K562 (cell line): ENCODE measurements at regions not wholly inside any gene's neighbourhood (a gene's known extent, or its start where the extent isn't known, plus 50 kb on each side); places are given as distances from the start of the nearest gene placed in this dataset.

Source experiments
- ATAC-seq: fragments of 200-7000 bp; cut with Tn5 transposase; 3 replicates; pipeline ENCODE4 v1.9.1; 2020; ENCODE audit warnings: moderate library complexity
- BruUV-seq: library from RNA; stranded (reverse); fragments of 400-500 nt; replicated peaks from 2 replicates; lab custom pipeline; 2021; lab: Mats Ljungman, UMichigan
- CTCF ChIA-PET: fragments of 300-600 bp; formaldehyde crosslinking; extraction: SDS; loops from one replicate; lab custom pipeline; 2021; ENCODE audit warnings: low intra/inter-chr PET ratio; lab: Yijun Ruan, JAX
- POLR2A ChIA-PET: fragments of 300-600, 350-650 bp; sonication (Branson Sonifier 250); formaldehyde crosslinking; extraction: SDS; loops from one replicate; lab custom pipeline; 2021; ENCODE audit warnings: antibody characterized with exemption, inconsistent platforms; lab: Yijun Ruan, JAX
- DNase-seq, 4 experiments: peaks; one replicate each; pipeline versions ENCODE4 v3.0.0 to v3.0.0-alpha.2; 2011 to 2018; ENCODE audit warnings: low spot score in 3 of 4, mixed read lengths in 3 of 4; ENCODE audit errors: extremely low read depth in 1 of 4
- FAIRE-seq: peaks from 2 replicates; lab custom pipeline; 2011; peaks lifted over from hg19 to GRCh38; lab: Jason Lieb, UNC
- H2AFZ ChIP-seq: 2 replicates; pipeline ENCODE4 v1.6.0; 2011; ENCODE audit warnings: low read depth, low read length, control low read depth, inconsistent platforms
- H3K27ac ChIP-seq: fragments of 200-600 bp; 3 replicates; pipeline ENCODE4 v1.8.0; 2011; ENCODE audit warnings: low read depth, mild to moderate bottlenecking, control low read depth, inconsistent platforms, low read length, moderate library complexity, mixed read lengths; ENCODE audit errors: extremely low read depth
- H3K27me3 ChIP-seq, 2 experiments: fragments of 300-600 bp in 1 of 2; 2 replicates in 1 of 2; 3 replicates in 1 of 2; pipeline versions ENCODE4 v1.6.0 to v1.8.0; 2011; ENCODE audit warnings: inconsistent platforms in 2 of 2, low read length in 2 of 2, mild to moderate bottlenecking in 1 of 2, mixed read lengths in 1 of 2, moderate library complexity in 1 of 2; ENCODE audit not compliant: control insufficient read depth in 2 of 2, insufficient read depth in 2 of 2
- H3K36me3 ChIP-seq: fragments of 300-600 bp; 3 replicates; pipeline ENCODE4 v1.8.0; 2011; ENCODE audit warnings: mild to moderate bottlenecking, low read length, inconsistent platforms; ENCODE audit not compliant: control insufficient read depth, insufficient read depth
- H3K4me1 ChIP-seq, 2 experiments: fragments of 200-600 bp in 1 of 2; replicated peaks in 1 of 2; 2 replicates in 1 of 2; 3 replicates in 1 of 2; pipeline versions ENCODE4 v1.5.1 to v1.8.0; 2011; ENCODE audit warnings: inconsistent platforms in 2 of 2, low read length in 2 of 2, mild to moderate bottlenecking in 1 of 2, mixed read lengths in 1 of 2, moderate library complexity in 1 of 2; ENCODE audit not compliant: control insufficient read depth in 2 of 2, insufficient read depth in 2 of 2
- H3K4me2 ChIP-seq: 2 replicates; pipeline ENCODE4 v1.6.1; 2011; ENCODE audit warnings: low read length, control low read depth, inconsistent platforms, mixed read lengths; ENCODE audit not compliant: insufficient read depth
- H3K4me3 ChIP-seq: fragments of 200-600 bp; sonication (generic), shearing (Covaris generic); 2 replicates; pipeline ENCODE4 v1.5.1; 2016; ENCODE audit warnings: control low read depth, inconsistent platforms
- H3K79me2 ChIP-seq: fragments of 200-600 bp; 3 replicates; pipeline ENCODE4 v1.8.0; 2011; ENCODE audit warnings: low read length, inconsistent platforms; ENCODE audit not compliant: control insufficient read depth, insufficient read depth
- H3K9ac ChIP-seq, 2 experiments: 2 replicates each; pipeline versions ENCODE4 v1.6.0 to v1.6.1; 2011; ENCODE audit warnings: low read depth in 2 of 2, low read length in 2 of 2, control low read depth in 1 of 2, inconsistent platforms in 1 of 2, mild to moderate bottlenecking in 1 of 2, mixed read lengths in 1 of 2; ENCODE audit not compliant: insufficient read depth in 1 of 2
- H3K9me1 ChIP-seq: one replicate; pipeline ENCODE4 v1.6.0; 2011; ENCODE audit warnings: inconsistent platforms, mild to moderate bottlenecking, low read length, moderate library complexity; ENCODE audit not compliant: control insufficient read depth, insufficient read depth
- H3K9me3 ChIP-seq: replicated peaks from 2 replicates; pipeline ENCODE4 v1.5.1; 2011; ENCODE audit warnings: low read depth, low read length, inconsistent platforms; ENCODE audit not compliant: control insufficient read depth, insufficient read depth
- H4K20me1 ChIP-seq: replicated peaks from 2 replicates; pipeline ENCODE4 v1.6.1; 2011; ENCODE audit warnings: low read length, inconsistent platforms, mixed read lengths; ENCODE audit not compliant: control insufficient read depth, insufficient read depth
- CEBPG ChIP-seq, 3 experiments: fragments of 200-800 bp in 1 of 3; sonication (Bioruptor generic) in 1 of 3; sonication (generic) in 1 of 3; formaldehyde crosslinking in 1 of 3; IDR thresholded peaks in 2 of 3; conservative IDR thresholded peaks in 1 of 3; 2 replicates each; pipeline versions ENCODE4 v1.6.1 to v1.8.0; 2016 to 2022; ENCODE audit warnings: missing compliant biosample characterization in 2 of 3, missing genetic modification characterization in 2 of 3, mild to moderate bottlenecking in 1 of 3, missing genetic modification reagents in 1 of 3
- EP400 ChIP-seq: fragments of 450-650 bp; IDR thresholded peaks from 2 replicates; pipeline ENCODE4 v1.6.1; 2017; ENCODE audit warnings: antibody characterized with exemption, mild to moderate bottlenecking, moderate library complexity
- EWSR1 ChIP-seq: fragments of 450-650 bp; IDR thresholded peaks from 2 replicates; pipeline ENCODE4 v1.6.1; 2018; ENCODE audit warnings: borderline replicate concordance, mild to moderate bottlenecking, low read depth, moderate library complexity; ENCODE audit not compliant: partially characterized antibody
- RBM25 ChIP-seq: fragments of 200-400 bp; formaldehyde crosslinking; IDR thresholded peaks from 2 replicates; pipeline ENCODE4 v1.6.1; 2018; ENCODE audit warnings: low read length, low read depth, moderate library complexity; ENCODE audit not compliant: severe bottlenecking
- SREBF2 ChIP-seq: sonication (generic); formaldehyde crosslinking; IDR thresholded peaks from 2 replicates; pipeline ENCODE4 v1.4.0; 2020; ENCODE audit warnings: mild to moderate bottlenecking, missing genetic modification reagents
- STAT5B ChIP-seq: fragments of 250-450 bp; sonication (Bioruptor Pico); IDR thresholded peaks from 2 replicates; pipeline ENCODE4 v1.8.0; 2021; ENCODE audit warnings: mild to moderate bottlenecking, inconsistent platforms
- TGIF2 ChIP-seq: sonication (generic); formaldehyde crosslinking; IDR thresholded peaks from 2 replicates; pipeline ENCODE4 v1.8.1; 2022; ENCODE audit warnings: mild to moderate bottlenecking, missing genetic modification reagents, moderate library complexity
- YBX1 ChIP-seq: fragments of 450-650 bp; IDR thresholded peaks from 2 replicates; pipeline ENCODE4 v1.7.1; 2016; ENCODE audit warnings: mild to moderate bottlenecking
- ZNF699 ChIP-seq: fragments of 250-450 bp; sonication (Bioruptor Pico); IDR thresholded peaks from 2 replicates; pipeline ENCODE4 v1.8.0; 2021; ENCODE audit warnings: mild to moderate bottlenecking, moderate library complexity; ENCODE audit not compliant: insufficient replicate concordance
- ZNF707 ChIP-seq: fragments of 250-450 bp; sonication (Bioruptor Pico); conservative IDR thresholded peaks from 2 replicates; pipeline ENCODE4 v1.8.0; 2022; ENCODE audit warnings: inconsistent platforms, mild to moderate bottlenecking, moderate library complexity
- WGBS: fragments of 100-300 bp; shearing (Covaris generic); methylation state at CpG from one replicate; pipeline ENCODE4 v1.1.6; 2016; ENCODE audit warnings: low coverage, mixed read lengths; ENCODE audit not compliant: insufficient coverage; ENCODE audit errors: missing lambda C conversion rate; 5-methylcytosine and 5-hydroxymethylcytosine counted together
- in situ Hi-C: fragments of 300-500 bp; cut with MboI; formaldehyde crosslinking; loops from 4 replicates; pipeline ENCODE4 v1.15.0; 2018; ENCODE audit warnings: inconsistent platforms, mixed read lengths
- intact Hi-C: fragments of 100-400 bp; cut with micrococcal nuclease; formaldehyde crosslinking; loops from 2 replicates; pipeline ENCODE4 v1.14.2; 2022
- TF ChIP-seq, protein P1 (sequence below): fragments of 250-450 bp; sonication (Bioruptor Pico); IDR thresholded peaks from 2 replicates; pipeline ENCODE4 v1.9.0; 2021; ENCODE audit warnings: mild to moderate bottlenecking, inconsistent platforms
- TF ChIP-seq, protein P2 (sequence below): IDR thresholded peaks from 2 replicates; pipeline ENCODE4 v1.6.1; 2011; ENCODE audit not compliant: insufficient read length; ENCODE audit errors: extremely low read depth

- BruUV-seq = no TSS peak
- Histone ChIP-seq H2AFZ (peak overlapping the region; percentile 2; the same call in 1 of the 2 replicates), H3K4me3 (no peak overlapping the region), H3K4me1 (no peaks in the 10 kb centered on the region; a peak in 1 of 5 replicates), H3K4me2 (no peak overlapping the region), H3K27ac (peak overlapping the region; percentile 51; the same call in 2 of the 3 replicates), H4K20me1 (no peaks in the 10 kb centered on the region), H3K9me1 (no peaks in the 10 kb centered on the region), H3K79me2 (no peaks in the 10 kb centered on the region), H3K36me3 (no peaks in the 10 kb centered on the region), H3K9ac (no peak overlapping the region), H3K9me3 (no peaks in the 10 kb centered on the region), H3K27me3 (no peaks in the 10 kb centered on the region)
- ChIA-PET POLR2A (no interaction called here), CTCF (no interaction called here)
- intact Hi-C loops = no loop called here
- TF ChIP-seq STAT5B (CRISPR knock-in tag) = no peak
- TF ChIP-seq SREBF2 = no peak
- TF ChIP-seq EP400 = no peak
- no peak for TF ChIP-seq YBX1
- no peak for TF ChIP-seq TGIF2
- no peak for TF ChIP-seq ZNF707
- TF ChIP-seq, protein P1, sequence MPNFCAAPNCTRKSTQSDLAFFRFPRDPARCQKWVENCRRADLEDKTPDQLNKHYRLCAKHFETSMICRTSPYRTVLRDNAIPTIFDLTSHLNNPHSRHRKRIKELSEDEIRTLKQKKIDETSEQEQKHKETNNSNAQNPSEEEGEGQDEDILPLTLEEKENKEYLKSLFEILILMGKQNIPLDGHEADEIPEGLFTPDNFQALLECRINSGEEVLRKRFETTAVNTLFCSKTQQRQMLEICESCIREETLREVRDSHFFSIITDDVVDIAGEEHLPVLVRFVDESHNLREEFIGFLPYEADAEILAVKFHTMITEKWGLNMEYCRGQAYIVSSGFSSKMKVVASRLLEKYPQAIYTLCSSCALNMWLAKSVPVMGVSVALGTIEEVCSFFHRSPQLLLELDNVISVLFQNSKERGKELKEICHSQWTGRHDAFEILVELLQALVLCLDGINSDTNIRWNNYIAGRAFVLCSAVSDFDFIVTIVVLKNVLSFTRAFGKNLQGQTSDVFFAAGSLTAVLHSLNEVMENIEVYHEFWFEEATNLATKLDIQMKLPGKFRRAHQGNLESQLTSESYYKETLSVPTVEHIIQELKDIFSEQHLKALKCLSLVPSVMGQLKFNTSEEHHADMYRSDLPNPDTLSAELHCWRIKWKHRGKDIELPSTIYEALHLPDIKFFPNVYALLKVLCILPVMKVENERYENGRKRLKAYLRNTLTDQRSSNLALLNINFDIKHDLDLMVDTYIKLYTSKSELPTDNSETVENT (CRISPR knock-in tag) = no peak
- no peak for TF ChIP-seq ZNF699 (CRISPR knock-in tag)
- no peak for TF ChIP-seq EWSR1
- TF ChIP-seq, protein P2, sequence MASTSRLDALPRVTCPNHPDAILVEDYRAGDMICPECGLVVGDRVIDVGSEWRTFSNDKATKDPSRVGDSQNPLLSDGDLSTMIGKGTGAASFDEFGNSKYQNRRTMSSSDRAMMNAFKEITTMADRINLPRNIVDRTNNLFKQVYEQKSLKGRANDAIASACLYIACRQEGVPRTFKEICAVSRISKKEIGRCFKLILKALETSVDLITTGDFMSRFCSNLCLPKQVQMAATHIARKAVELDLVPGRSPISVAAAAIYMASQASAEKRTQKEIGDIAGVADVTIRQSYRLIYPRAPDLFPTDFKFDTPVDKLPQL = no peak
- TF ChIP-seq RBM25 = no peak
- TF ChIP-seq CEBPG (CRISPR knock-in tag; IDR thresholded peaks at IDR 0.05) = no peak
- no peak for TF ChIP-seq CEBPG (tag; conservative IDR thresholded peaks at IDR 0.05 in 1 of 2, IDR thresholded peaks at IDR 0.05 in 1 of 2)
- ATAC-seq (no peak), FAIRE-seq (no peak), DNase-seq (peak in 1 of 4 experiments; percentile 9)
- in situ Hi-C loops = no loop called here
- WGBS = 0% methylated on average over 2 of the region's 2 CpGs
These were observed 64.8 kb upstream of the AHR start for GRCh38 chr7:17233603-17234002.
